Ramos (cell line): ENCODE measurements at regions not wholly inside any gene's neighbourhood (a gene's known extent, or its start where the extent isn't known, plus 50 kb on each side); places are given as distances from the start of the nearest gene placed in this dataset.

Source experiments
- in situ Hi-C: fragments of 300-500 bp; cut with MboI; formaldehyde crosslinking; loops from one replicate; pipeline ENCODE4 v1.14.3; 2022; ENCODE audit warnings: low sequenced_read_pairs; ENCODE audit not compliant: unreplicated experiment

DNA sequence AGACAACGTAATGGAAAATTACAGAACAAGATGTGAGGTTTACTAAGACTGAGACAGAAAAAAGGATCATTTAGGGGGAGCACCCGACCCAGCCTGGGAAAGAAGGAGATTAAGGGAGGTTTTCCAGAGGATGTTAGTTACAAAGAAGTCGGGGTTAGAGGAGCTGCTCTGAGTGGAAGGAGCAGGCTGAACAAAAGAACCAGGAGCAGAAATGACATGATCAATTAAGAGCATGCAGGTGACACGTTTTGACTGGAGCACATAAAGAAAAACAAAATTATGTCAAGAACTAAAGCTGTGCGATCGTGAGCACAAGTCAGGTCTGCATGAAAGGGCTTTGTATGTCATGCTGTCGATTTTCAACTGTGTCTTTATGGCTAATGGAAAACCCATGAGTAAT, 417.3 kb upstream of the MARCKS start:
- in situ Hi-C loops = no loop called here

DNA sequence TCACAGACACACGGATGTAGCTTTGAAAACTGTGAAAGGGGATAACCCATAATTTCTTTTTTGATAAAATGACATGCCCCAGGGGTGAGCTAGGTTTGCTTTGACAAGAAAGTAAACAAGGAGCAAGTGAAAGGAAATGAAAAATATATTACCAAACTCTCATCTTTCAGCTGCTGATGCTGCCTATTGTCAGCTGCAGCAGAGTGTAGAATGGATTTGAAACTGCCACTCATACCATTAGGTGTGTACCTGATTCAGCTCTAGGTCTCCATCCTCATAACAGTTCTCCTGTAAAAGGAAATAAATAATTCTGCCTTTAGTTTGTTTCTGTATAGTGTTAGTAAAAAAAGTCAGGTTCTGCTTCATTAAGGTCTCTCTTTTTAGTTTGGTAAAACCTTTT, 415.1 kb upstream of the MARCKS start:
- in situ Hi-C loops = no loop called here

DNA sequence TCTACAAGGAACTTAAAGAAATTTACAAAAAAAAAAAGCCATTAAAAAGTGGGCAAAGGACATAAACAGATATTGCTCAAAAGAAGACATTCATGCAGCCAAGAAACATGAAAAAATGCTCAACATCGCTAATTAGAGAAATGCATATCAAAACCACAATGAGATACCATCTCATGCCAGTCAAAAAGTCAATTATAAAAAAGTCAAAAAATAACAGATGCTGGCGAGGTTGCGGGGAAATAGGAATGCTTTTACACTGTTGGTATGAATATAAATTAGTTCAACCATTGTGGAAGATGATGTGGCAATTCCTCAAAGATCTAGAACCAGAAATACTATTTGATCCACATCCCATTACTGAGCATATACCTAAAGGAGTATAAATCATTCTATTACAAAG, 411.9 kb upstream of the MARCKS start:
- in situ Hi-C loops = no loop called here

DNA sequence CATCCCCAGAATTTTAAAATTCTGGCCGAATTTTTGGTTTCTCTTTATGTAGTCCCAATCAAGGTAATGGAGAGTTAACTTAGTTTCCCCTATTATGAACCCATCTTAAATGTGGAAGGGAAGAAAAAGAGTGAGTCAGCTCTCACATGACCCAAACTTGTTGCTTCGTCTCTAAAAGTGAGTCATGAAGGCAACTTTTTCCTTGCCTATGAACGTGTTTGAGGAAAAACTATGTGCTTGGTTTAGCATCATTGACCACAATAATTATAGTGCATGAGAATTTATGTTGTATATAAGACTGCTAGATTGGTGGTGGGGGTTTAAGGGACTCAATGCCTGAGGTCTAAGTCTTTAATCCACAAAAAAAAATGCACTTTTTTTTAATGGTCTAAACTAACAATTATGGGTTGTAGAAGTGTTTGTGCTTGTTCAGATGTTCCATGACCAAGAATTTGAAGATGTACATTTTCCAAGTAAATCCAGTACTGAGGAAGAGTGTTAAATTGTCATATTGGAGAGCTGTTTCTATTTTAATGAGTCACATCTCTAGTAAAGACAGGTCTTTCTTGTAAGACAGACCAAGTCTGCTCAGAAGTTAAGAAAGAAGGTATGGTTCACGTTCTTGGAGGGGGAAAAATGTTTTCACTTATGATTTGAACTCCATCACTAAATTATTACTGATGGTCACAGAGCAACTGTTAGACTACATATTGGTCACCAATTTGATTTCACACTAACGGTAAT, 409.9 kb upstream of the MARCKS start:
- in situ Hi-C loops = no loop called here

DNA sequence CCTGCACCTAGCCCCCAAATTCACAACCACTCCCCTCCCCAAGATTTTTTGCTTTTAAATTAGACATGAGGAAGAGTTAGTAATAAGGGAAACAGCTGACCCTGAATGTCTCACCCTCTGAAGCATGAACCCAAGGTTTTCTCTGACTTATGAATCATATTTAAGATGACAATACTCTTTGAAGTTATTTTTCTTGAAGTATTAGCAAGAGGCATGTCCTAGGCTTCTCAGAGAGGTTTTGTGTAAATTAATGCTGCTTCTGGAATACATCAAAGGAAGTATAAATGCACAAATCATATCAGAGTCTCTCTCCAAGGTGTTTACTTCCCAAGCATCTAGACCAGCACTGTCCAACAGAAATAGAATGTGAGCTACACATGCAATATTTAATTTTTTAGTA, 408.1 kb upstream of the MARCKS start:
- in situ Hi-C loops = no loop called here

DNA sequence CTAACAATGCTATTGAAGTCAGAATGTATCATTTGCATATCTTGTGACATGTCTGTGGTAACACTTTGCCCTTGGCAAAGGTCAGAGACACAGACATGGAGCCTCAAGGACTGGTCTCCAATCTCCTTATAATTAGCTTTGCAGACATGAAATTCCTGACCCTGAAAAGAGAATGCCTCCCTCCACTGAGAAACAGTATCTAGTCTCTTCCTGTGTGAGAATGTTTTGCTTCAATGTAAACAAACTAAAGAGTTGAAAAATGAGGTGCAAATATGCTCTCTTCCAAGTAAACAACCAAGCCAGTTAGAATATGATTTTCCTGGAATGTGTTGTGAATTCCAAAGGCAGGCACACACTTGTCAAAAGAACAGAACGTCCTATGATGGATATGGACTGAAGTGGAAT, 407.1 kb upstream of the MARCKS start:
- in situ Hi-C loops = no loop called here

DNA sequence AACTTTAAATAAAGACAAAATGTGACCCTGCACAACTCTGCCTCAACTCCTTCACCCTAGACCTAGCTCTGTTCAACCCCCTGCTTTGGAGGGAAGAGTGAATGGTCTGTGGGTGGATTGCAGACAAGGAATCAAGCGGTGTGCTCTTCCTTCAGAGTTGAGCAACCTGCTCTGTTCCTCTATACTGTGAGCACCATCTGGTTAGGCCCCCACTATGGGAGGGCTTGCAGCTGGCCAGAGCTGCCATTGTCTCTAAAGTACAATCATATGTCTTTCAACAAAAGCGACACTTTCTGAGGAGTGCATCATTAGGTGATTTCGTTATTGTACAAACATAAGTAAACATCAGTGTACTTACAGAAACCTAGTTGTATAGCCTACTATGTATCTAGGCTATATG, 406.1 kb upstream of the MARCKS start:
- in situ Hi-C loops = no loop called here

DNA sequence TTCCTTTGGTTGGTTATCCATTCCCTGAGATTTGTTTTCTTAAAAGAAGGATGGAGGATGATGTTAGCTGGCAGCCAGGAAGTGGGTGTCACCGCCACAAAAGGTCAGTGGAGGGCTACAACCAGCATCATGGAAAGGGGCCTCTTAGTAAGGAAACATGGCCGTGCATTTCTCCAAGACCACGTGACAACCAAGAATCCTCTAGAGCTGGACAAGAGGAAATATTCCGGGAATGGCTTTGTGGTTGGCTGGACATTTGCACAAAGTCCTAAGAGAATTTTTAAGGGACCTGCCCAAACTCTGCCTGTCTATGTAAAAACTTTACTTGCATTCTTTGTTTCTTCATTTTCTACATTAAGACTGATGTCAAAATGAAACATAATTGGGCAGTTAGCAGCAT, 399.9 kb upstream of the MARCKS start:
- in situ Hi-C loops = no loop called here

DNA sequence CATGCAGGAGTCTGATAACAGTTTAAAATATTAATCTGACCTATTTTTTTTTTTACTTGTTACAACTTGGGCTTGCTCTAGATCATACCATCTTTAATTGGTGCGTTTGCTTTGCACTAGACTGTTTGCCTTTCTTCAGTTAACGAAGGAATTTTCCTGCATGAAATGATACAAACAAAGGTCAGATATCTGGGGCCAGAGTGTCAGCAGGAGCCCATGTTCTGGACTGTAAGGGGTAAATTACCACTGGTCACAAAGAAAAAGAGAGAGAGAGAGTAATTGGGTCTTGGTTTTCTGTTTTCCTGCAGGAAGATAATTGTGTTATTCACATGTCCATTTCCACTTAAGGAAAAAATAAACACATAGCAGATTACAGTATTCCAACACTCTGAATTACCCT, 399.4 kb upstream of the MARCKS start:
- in situ Hi-C loops = no loop called here

DNA sequence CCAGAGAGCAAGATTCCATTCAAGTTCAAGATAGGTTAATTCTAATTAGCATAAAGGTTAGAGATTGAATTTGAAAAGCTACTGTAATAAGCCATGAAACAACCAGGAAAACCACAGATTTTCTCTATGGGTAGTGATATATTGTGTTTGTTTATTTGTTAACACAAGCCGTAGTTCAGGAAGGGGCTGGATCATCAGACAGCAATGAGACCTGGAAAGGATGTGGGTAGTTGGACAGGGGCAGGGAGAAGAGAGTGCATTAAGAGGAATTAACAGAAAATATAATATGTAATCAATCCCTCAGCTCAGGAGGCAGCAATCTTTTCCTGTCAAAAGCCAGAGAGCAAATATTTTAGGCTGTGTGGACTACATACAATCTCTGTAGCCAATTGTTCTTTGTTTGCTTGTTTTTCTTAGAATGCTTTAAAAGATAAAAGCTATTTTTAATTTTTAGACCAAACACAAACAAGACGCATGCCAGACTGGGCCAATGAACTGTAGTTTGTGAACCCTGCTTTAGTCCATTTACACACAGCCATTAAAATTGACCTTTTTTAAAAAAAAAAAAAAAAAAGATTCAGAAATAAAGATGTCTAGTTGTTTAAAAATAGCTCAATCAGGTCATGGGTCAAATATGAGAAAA, 398.7 kb upstream of the MARCKS start:
- in situ Hi-C loops = no loop called here

DNA sequence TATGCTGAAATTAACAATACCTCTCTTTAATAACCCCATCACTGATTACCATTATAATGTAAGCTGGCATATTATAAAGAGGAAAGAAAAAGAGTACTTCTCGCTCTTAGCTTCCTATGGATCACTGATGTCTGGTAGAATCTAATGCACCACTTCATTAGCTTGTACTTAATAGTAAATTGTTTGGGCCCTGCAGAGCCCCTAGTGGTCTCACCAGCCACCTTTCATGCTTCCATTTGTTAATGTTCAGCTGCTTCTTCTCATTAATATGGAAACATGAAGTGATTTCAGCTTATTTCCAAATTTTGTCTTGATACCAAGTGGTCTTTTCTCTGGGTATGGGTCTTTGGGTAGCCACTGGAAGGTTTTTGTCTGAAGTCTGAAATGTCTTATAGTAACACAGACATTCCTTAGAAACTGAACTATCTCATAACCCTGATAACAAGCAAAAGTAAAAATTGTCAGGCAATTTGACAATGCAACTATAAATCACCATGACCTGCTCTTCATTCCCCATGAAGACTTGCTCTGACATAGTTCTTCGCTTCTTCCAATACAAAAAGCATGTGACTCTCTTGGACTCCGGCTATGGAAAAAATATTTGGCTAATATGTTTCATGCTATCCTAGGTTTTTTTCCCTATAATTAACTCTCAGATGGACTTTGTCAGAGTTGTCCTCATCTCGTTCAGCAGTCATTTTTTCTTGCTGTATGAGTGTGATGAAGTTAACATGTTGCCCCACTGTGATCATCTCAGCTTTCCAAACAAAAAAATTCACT, 395.8 kb upstream of the MARCKS start:
- in situ Hi-C loops = no loop called here

DNA sequence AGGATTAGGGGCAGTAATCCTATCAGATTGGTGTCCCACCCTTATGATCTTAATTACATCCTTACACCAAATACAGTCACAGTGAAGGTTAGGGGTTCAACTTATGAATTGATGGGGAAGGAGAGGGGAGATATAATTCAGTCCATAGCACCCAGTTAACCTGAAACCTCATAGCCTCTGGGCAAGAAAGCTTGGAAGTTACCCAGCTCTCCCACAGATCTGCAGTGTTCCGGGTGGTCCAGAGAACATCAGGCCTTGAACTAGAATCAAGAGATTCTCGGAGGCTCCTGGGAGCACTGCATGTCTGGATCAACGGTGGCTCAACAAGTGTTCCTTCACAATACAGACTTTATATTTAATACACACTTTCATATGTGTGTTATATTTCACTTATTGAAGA, 392.6 kb upstream of the MARCKS start:
- in situ Hi-C loops = no loop called here

DNA sequence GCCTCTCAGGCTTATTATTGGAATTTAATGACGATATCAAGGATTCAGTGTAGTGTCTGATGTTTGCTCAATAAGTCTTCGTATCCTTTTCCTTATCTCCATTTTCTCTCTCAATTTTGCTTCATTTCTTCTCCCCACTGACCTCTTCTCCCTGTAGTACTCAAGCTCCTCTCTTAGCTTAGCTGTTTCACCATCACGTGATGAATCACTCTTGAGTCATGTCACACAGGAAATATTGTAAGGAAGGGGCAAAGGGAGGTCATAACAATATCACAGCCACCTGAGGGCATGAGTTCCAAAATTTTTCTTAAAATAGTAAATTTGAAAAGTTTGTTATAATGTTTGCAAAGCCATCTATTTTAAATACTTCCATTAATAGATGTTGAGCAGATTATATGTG, 392.2 kb upstream of the MARCKS start:
- in situ Hi-C loops = no loop called here

DNA sequence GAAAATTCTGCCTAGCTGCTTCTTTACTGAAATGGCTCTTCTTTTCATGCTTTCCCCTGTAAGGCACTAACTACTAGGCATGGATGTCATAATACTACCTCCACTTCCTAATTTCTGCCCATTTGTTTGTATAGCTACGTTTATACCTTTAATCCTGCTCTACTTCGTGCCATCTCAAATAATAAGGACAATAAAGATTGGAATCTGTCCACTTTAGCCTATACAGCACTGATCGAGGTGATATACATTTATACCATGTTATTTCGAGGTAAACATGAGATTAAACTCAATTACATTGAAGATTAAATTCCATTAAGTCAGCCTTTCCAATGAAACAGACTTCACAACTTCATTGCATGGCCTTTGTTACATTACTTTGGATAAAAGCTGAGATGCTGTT, 390.6 kb upstream of the MARCKS start:
- in situ Hi-C loops = no loop called here

DNA sequence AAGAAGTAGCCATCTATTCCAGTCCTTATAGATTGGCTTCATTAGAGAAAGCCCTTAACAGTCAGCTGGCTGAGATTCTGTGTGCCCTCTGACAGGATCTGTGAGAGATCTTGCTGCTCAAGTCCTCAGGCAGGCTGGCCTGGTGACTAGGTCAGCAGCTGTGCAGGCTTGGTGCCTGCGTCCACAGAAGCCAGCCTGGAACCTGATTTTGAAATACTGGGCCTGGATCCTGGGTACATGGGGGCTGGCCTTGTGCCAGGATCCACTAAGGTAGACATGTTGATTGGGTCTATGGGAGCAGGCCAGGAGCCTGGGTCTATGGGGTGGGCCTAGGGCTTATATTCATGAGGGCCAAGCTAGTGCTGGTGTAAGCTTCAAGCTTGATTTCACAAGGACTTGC, 381.8 kb upstream of the MARCKS start:
- in situ Hi-C loops = no loop called here

DNA sequence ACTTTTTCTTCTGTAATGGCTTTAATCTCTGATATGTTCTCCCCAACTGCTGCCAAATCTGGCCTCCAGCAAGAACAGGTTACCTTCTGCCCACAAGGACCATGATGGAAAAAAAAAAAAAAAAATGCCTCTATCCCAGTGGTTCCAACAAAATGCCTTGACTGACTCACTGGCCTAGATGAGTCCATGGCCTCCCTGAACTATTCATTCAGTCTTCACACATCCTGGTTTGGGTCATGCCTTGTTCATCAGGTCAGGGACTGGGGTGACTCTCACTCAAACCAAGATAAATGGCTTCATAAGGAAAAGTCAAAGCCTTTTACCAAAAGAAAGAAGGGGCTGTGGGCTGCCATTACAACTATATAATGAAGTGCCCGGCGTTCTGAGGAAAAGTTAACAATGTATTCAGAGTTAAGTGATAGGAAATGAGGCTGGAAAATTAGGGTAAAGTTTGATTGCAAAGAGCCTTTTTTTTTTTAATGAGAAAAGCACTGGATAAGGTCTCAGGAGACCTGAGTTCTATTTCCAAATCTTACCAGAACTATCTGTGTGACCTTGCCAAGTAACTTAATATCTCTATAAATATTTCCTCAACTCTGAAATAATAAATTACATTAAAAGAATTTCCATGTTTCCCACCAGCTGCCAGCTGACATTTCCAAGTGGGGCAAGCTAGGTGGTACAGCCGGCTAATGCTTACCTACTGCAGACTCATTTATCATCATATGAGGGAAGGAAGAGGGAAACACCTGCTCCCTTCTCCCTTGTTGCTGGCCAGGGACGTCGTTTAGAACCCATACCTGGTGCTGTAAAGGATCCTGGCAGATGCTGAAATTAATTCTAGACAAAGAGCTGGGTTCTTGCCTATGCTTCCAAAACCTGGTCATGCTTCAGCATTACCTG, 380.0 kb upstream of the MARCKS start:
- in situ Hi-C loops = no loop called here

DNA sequence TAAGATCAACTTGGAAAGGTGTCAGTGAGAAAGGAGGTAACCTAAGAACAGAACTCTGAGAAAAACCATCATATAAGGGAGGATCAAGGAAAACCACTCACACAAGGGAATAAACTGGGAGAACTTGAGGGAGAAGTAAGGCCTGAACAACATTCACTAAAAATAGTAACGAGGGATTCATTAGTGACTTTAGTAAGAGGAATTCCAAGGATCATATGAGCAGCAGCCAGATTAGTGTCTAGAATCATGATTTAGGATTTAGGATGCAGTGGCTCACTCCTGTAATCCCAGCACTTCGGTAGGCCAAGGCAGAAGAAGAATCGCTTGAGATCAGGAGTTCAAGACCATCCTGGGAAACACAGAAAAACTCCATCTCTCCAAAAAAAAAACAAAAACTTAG, 376.5 kb upstream of the MARCKS start:
- in situ Hi-C loops = no loop called here

DNA sequence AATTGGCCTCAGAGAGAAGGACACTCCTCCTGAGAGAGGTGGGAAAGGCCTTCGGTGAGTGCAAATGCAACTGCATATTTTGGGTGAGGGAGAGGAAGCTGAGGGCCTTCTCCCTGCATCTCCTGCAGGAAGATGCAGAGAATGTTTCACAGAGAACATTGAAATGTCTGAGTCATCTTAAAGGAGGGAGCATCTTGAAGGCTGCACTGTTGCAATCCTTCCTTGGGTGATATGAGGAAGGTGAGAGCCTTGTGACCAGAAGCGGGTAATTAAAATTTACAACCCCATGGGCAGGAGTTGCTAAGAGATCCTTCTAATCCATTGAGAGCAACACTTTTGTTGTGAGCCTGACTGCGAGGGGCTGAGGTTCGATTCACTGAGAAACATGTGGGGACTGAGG, 375.7 kb upstream of the MARCKS start:
- in situ Hi-C loops = no loop called here

DNA sequence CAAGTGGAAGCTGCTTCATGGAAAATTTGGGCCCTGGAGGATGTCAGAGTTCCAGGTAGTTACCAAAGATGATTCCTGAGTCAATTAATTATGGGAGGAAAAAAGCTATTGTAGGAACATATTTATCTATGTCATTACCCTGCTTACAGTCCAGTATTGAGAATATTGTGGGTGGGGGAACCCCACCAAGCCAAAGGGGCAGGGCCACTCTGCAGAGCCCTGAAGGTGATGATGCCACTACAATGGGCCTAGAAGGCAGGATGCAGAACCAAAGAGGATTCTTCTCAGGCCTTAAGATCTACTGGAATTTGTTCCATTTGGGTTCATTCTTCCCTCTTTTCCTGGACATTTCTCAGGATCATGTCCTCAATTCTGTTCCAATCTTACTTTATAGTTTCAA, 375.2 kb upstream of the MARCKS start:
- in situ Hi-C loops = no loop called here

DNA sequence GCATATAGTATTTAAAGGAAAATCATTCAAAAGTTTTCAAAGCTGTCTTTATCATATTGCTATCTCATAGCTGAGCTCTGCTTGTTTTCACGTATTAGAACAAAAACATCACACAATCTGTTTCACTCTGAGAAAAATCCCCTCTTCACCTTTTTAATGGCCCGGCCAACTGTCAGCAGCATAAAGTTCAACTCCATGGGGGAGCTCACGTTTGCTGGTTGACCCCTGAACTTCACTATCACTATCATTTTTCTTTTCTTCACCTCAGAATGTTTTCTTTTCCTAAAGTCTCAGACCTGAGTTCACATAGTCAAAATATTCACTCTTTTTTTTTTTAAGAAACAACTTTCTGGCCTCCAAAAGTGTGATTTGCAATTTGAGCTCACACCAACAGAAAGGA, 374.4 kb upstream of the MARCKS start:
- in situ Hi-C loops = no loop called here

DNA sequence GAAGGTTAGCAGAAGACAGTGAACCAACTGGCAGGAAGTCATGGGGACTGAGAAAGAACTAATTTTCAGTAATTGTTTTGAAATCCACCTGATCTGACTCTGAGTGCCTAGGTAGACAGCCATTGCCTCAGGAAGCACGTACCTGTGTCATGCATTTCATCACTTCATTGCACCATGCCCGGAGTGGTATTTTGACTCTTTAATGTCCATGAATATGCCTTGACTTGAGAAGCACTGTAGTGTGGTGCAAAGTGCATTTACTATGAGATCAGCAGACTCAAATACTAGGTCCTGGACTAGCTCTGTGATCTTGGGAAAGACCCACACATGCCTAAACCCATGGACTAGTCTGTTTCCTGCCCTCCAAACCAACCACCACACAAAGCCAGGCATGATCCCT, 370.9 kb upstream of the MARCKS start:
- in situ Hi-C loops = no loop called here
